GM13977 (cell line): ENCODE measurements at regions not wholly inside any gene's neighbourhood (a gene's known extent, or its start where the extent isn't known, plus 50 kb on each side); places are given as distances from the start of the nearest gene placed in this dataset.

Source experiments
- DNase-seq: peaks from one replicate; pipeline ENCODE4 v3.0.0; 2012; ENCODE audit warnings: low spot score
- CTCF ChIP-seq: IDR thresholded peaks from 2 replicates; pipeline ENCODE4 v1.5.1; 2012; ENCODE audit warnings: mild to moderate bottlenecking, control low read depth; ENCODE audit not compliant: insufficient read depth; ENCODE audit errors: extremely low read depth, missing control alignments
- in situ Hi-C: fragments of 300-500 bp; cut with MboI; formaldehyde crosslinking; loops from one replicate; pipeline ENCODE4 v1.12.0; 2022; ENCODE audit warnings: low sequenced_read_pairs, low pct_unique_long_range_greater_than_20kb, mixed read lengths, inconsistent platforms; ENCODE audit not compliant: unreplicated experiment

GRCh38 chr14:54314365-54315104 lies 82.3 kb upstream of the CDKN3 start:
- TF ChIP-seq CTCF = no peak
- no peak for DNase-seq
- in situ Hi-C loops = no loop called here

GRCh38 chr14:54316652-54317051 lies 80.2 kb upstream of the CDKN3 start:
- in situ Hi-C loops = no loop called here
- DNase-seq = no peak
- TF ChIP-seq CTCF = no peak

- in situ Hi-C loops = no loop called here
- no peak for DNase-seq
These were observed 79.4 kb upstream of the CDKN3 start for GRCh38 chr14:54317391-54317790.

GRCh38 chr14:54322246-54322645 lies 74.6 kb upstream of the CDKN3 start:
- TF ChIP-seq CTCF = no peak
- no peak for DNase-seq
- in situ Hi-C loops = no loop called here

More at GRCh38 chr14:54317391-54317790, 79.4 kb upstream of the CDKN3 start:
- no peak for TF ChIP-seq CTCF

- no peak for TF ChIP-seq CTCF
- DNase-seq = no peak
- in situ Hi-C loops = no loop called here
These were observed 74.0 kb upstream of the CDKN3 start for GRCh38 chr14:54322701-54323337.

- in situ Hi-C loops = loop anchor here (25.0 kb wide), 1 partner anchor 788 kb away; no protein-coding TSS in a partner anchor
- no peak for TF ChIP-seq CTCF
- no peak for DNase-seq
These were observed 71.0 kb upstream of the CDKN3 start for GRCh38 chr14:54325766-54326165.
